NCI-H1417 (cell line): ENCODE measurements at regions not wholly inside any gene's neighbourhood (a gene's known extent, or its start where the extent isn't known, plus 50 kb on each side); places are given as distances from the start of the nearest gene placed in this dataset.
A peak's percentile ranks its signal among the peaks of the same experiment; 100 is the strongest.

Experiments used
- DNase-seq, 3 experiments: peaks; one replicate each; lab custom pipeline; 2025; lab: John Stamatoyannopoulos, UW

DNA sequence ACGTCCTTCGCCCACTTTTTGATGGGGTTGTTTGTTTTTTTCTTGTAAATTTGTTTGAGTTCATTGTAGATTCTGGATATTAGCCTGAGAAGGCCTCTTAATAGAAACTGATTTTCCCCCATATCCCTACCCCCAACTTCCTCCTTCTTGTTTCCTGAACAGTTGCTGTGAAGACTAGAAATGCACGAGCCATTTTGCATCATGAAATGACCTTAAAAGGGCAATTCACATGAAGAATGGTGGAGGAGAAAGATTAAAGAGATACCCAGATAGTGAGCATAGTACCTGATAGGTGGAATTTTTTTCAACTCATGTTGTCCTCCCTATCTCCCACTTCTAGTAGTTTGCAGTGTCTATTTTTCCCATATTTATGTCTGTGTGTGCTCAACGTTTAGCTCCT lies 55.2 kb upstream of the KCNH8 start:
- DNase-seq: no peak

GRCh38 chr3:19077388-19077787 lies 70.9 kb upstream of the KCNH8 start:
- DNase-seq: no peak

- no peak for DNase-seq
Measured at GRCh38 chr3:19075037-19075436, 73.3 kb upstream of the KCNH8 start.

GRCh38 chr3:19074257-19074900 lies 73.9 kb upstream of the KCNH8 start:
- DNase-seq: no peak

DNA sequence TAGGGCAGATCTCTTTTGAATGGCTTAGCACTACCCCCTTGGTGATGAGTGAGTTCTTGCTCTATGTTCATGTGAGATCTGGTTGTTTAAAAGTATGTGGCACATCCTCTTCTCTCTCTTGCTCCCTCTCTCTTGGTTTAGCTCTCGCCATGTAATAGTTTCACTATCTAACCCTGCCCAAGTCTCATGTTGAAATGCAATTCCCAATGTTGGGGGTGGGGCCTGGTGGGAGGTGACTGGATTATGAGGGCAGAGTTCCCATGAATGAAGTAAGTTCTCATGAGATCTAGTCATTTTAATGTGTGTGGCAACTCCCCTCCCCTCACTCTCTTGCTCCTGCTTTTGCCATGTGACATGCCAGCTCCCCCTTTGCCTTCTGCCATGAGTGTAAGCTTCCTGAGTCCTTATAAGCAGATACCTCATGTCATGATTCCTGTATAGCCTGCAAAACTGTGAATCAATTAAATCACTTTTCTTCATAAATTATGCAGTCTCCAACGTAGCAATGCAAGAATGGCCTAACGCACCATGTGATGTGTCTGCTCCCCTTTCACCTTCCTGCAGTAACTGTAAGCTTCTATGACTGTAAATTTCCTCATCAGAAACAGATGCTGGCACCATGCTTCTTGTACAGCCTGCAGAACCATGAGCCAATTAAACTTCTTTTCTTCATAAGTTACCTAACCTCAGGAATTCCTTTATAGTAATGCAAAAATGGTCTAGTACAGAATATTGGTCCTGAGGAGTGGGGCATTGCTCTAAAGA lies 74.8 kb upstream of the KCNH8 start:
- no peak for DNase-seq

DNA sequence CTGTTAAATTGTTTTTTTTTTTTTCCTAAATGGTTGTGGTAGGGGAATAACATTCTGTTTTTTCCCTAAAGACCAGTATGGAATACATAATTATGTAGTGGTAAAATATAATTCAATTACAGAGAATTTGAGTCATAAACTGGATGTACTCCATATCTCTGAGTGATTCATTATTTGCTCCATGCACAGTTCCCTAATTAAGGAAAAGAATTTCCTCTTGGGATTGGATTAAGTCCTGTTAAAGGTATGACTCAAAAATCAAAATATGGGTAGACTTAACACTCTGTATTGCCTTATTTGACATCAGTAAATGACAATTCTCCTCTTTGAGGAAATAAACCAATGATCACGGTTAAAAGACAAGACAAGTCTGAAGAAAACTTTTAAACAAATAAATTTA lies 78.0 kb upstream of the KCNH8 start:
- no peak for DNase-seq

GRCh38 chr3:19065027-19065426 lies 83.3 kb upstream of the KCNH8 start:
- DNase-seq: peak in 1 of 3 experiments; percentile 51

- no peak for DNase-seq
Measured at GRCh38 chr3:19063936-19064335, 84.4 kb upstream of the KCNH8 start.

GRCh38 chr3:19060404-19060803 lies 87.9 kb upstream of the KCNH8 start:
- DNase-seq: no peak

DNA sequence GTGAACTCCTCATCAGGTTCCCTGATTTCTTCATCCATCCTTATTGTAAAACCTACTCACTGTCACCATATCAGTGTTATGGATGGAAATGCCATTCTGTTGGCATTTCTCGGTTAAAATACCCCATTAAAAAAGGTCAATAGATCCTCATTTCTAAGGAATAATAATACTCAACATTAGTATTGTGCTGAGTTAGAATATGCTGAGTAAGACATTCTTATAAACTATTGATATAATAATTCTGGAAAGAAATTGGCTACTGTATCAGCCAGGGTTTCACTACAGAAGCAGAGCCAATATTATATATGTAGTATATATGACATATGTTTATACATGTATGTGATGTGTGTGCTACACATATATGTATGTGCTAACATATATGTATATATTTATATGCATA lies 95.4 kb upstream of the KCNH8 start:
- no peak for DNase-seq

DNA sequence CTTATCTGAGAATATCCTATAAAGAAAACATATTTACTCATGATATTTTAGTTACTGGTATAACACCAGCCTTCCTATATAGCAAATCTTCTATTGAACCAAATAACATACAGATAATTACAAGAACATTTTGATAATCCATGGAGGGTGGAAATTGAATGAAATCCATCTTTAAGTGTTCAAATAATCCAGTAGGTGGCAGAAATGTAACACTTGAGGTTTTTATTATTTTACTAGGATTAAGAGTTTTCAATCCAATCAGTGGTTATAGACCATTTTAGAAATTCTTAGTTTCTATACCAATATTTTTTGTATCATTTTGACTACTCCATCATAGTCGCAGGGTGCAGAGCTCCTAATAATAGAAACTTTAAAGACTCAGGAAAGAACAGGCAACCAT lies 101.9 kb upstream of the KCNH8 start:
- peak in 1 of 3 experiments; percentile 6 for DNase-seq

- peak in 1 of 3 experiments; percentile 17 for DNase-seq
Measured at GRCh38 chr3:19030522-19030839, 117.8 kb upstream of the KCNH8 start.

GRCh38 chr3:19029837-19030521 lies 118.3 kb upstream of the KCNH8 start:
- no peak for DNase-seq

DNA sequence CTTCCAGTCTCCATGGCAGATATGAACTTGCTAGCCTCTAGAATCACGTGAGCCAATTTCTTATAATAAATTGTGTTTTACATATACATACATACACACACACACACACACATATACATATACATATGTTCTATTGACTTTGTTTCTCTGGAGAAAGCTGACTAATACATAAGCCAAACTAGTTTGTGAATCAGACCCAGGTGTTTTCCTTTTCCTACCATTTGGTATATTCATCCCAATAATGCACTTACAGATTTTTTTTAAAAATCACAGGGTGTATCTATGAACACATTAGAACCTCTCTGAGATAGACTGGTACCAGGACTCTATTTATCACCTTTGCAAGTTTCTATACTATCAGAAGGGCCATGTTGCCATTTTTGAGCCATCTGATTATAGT lies 122.9 kb upstream of the KCNH8 start:
- no peak for DNase-seq

- DNase-seq: no peak
Measured at GRCh38 chr3:19022546-19022945, 125.8 kb upstream of the KCNH8 start.

DNA sequence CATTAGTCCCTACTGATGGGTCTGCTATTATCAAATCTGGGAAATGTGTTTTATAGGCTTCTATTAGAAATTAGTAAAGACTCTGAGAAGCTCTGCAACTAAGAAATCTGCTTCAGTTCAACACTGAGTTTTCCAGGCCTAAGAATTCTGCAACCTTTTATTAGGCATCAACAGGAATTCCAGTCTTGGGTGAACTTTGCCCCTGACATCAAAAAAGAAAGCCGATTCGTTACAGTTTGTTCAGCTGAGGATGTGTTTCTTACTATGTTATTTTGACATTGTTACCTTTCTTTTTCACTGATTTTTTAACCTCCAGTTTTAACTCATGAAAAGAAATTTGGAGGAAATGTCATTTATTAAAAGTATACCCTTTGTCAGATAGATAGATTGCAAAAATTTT lies 131.5 kb upstream of the KCNH8 start:
- DNase-seq: no peak

DNA sequence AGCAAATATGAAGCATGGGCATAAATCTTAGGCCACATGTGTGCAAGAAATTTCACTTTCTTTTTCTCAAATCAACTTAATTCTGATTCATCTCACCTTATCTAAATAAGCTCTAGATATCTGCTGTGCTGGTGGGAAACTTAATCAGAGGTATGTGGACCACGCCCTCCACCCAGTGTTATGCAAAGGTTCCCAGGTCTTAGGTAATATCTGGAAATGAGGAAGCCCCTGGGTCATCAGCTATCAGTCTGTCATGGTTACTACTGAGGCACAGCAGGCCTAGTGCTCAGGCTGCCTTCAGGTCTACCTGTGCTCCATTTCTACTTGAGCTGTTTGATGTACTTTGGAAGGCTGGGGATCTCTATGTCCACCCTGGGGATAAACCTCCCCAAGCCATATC lies 134.4 kb upstream of the KCNH8 start:
- DNase-seq: no peak

- no peak for DNase-seq
Measured at GRCh38 chr3:19012846-19013245, 135.5 kb upstream of the KCNH8 start.

DNA sequence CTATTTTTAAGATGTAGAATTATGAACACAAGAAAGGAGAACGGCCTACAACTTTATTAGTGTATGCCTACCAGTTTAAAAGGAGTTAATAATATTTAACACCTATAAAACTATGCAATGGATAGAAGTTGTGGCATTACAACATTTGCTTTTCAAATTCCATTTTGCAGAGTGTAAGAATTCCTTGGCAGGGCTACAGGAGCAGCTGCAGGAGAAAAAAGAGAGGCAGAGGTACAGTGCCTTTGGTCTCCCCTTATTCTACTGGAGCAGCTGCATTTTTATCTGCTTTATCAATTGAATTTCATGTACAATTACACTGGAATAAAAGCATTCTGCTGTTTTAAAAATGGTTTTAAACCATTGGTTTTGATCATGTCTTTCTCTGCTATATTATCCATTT lies 145.7 kb upstream of the KCNH8 start:
- DNase-seq: no peak

DNA sequence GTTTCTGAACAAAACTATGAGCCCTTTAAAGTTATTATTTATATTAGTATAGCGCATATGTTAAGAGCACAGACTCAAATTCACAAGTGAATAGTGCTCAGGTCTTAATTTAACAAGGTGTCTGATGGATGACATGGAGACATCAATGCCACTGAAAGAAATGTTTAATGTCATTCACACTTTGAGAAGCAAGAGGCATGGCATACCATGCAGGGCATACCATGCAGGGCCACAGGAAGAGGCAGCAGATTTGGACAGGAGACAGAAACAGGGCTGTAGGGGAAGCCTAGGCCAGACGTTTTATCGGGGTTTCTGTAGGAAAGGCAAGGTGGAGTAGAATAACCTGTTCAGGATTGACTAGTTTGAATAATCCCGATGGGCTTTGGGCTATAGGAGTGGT lies 150.2 kb upstream of the KCNH8 start:
- DNase-seq: no peak

DNA sequence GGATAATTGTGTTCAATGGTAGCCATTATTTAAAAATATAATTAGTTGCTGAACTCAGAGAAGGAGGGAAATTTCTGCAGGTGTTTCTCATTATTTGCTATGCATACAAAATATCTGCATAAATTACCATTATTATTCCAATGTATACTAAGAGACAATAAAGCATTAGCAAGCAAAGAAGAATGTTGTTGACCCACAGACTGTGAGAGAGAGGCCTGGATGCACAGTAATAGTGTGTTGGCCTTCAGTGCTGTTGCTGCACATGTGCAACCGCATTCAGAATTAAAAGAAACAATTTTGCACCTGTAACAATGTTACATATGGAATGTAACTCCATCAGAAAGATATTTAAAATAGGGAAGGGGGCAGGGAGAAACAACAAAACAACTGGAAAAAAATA lies 155.6 kb upstream of the KCNH8 start:
- DNase-seq: no peak

DNA sequence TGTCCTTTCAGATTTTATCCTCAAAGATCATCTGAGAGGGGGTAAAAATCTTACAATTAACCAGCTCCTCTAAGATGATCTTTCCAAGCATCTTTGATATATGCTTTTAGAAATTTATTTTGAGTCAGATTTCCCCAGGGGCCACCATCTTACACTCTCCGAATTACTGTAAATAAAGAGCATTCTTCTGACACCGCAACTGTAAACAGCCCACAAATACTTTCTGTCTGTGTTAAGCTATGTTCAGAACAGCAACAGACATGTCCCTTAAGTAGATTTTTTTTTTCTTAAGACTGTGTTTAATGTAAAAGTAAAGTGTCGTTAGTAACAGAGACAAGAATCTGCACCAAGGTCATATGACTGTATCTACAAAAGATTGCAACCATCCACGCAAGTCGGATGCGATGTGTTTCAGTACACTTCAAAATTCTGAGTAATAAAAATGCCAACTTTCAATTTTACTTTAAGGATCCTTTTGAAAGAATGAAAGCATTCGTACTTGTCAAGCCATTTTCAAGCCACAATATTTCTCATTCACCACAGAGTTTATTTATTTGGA lies 159.0 kb upstream of the KCNH8 start:
- no peak for DNase-seq

- DNase-seq: peak; percentile 20 to 75 (median 27)
Measured at GRCh38 chr3:18988614-18989229, 159.6 kb upstream of the KCNH8 start.
